H1 (cell line): ENCODE measurements at regions not wholly inside any gene's neighbourhood (a gene's known extent, or its start where the extent isn't known, plus 50 kb on each side); places are given as distances from the start of the nearest gene placed in this dataset.

Experiments used
- CHD2 ChIP-seq: IDR thresholded peaks from 2 replicates; pipeline ENCODE4 v1.6.1; 2012; ENCODE audit warnings: low read length, improper control_type of control experiment
- TF ChIP-seq, protein P1 (sequence below), 3 experiments: IDR thresholded peaks; 1 replicate in 2 of 3; 2 replicates in 1 of 3; pipeline versions ENCODE4 v1.5.1 to v1.6.1; 2011; ENCODE audit warnings: low read length in 3 of 3, mild to moderate bottlenecking in 3 of 3, inconsistent platforms in 2 of 3, low read depth in 1 of 3, moderate library complexity in 1 of 3; ENCODE audit not compliant: insufficient read depth in 1 of 3; ENCODE audit errors: control extremely low read depth in 1 of 3

GRCh38 chr20:43853918-43854317 is 60.7 kb upstream of the TOX2 start:
- TF ChIP-seq CHD2, result no peak
- TF ChIP-seq, protein P1, sequence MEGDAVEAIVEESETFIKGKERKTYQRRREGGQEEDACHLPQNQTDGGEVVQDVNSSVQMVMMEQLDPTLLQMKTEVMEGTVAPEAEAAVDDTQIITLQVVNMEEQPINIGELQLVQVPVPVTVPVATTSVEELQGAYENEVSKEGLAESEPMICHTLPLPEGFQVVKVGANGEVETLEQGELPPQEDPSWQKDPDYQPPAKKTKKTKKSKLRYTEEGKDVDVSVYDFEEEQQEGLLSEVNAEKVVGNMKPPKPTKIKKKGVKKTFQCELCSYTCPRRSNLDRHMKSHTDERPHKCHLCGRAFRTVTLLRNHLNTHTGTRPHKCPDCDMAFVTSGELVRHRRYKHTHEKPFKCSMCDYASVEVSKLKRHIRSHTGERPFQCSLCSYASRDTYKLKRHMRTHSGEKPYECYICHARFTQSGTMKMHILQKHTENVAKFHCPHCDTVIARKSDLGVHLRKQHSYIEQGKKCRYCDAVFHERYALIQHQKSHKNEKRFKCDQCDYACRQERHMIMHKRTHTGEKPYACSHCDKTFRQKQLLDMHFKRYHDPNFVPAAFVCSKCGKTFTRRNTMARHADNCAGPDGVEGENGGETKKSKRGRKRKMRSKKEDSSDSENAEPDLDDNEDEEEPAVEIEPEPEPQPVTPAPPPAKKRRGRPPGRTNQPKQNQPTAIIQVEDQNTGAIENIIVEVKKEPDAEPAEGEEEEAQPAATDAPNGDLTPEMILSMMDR (IDR thresholded peaks at IDR 0.05; ENCODE audit: control extremely low read depth in 1 of 3, insufficient read depth in 1 of 3, low read depth in 1 of 3, low read length in 3 of 3), result no peak
